Heart right ventricle (tissue), 16 donors: ENCODE measurements at regions not wholly inside any gene's neighbourhood (a gene's known extent, or its start where the extent isn't known, plus 50 kb on each side); places are given as distances from the start of the nearest gene placed in this dataset.

Source experiments
- ATAC-seq, 8 donors: fragments of 200-7000 bp; cut with Tn5 transposase; one replicate each; pipeline ENCODE4 v1.9.1; 2020; ENCODE audit warnings: mild to moderate bottlenecking in 8 of 8, moderate library complexity in 8 of 8, moderate number of reproducible peaks in 1 of 8
- DNase-seq, 2 donors: peaks; one replicate each; pipeline ENCODE4 v3.0.0-alpha.2; 2020
- H3K27ac ChIP-seq, 10 donors: fragments of 200-600 bp; sonication (generic) in 2 of 10; one replicate each; pipeline versions ENCODE4 v1.5.0 to v1.8.0; 2020 to 2022; ENCODE audit warnings: mild to moderate bottlenecking in 3 of 10
- H3K27me3 ChIP-seq, 7 donors: fragments of 200-600 bp; one replicate each; pipeline ENCODE4 v1.8.0; 2021 to 2022; ENCODE audit warnings: mild to moderate bottlenecking in 2 of 7
- H3K36me3 ChIP-seq, 9 donors: fragments of 200-600 bp; sonication (generic) in 1 of 9; one replicate each; pipeline versions ENCODE4 v1.5.0 to v1.8.0; 2020 to 2022; ENCODE audit warnings: mild to moderate bottlenecking in 2 of 9
- H3K4me1 ChIP-seq, 9 donors: fragments of 200-600 bp; sonication (generic) in 1 of 9; one replicate each; pipeline versions ENCODE4 v1.5.0 to v1.8.0; 2020 to 2022; ENCODE audit warnings: mild to moderate bottlenecking in 4 of 9
- H3K4me3 ChIP-seq, 10 donors: fragments of 200-600 bp; sonication (generic) in 2 of 10; one replicate each; pipeline versions ENCODE4 v1.5.0 to v1.8.0; 2020 to 2022; ENCODE audit warnings: mild to moderate bottlenecking in 7 of 10, moderate library complexity in 2 of 10
- H3K9me3 ChIP-seq, 11 donors: fragments of 200-600 bp in 10 of 11; sonication (generic) in 2 of 11; one replicate each; pipeline versions ENCODE4 v1.5.0 to v1.8.0; 2013 to 2022; ENCODE audit warnings: mild to moderate bottlenecking in 2 of 11, control low read depth in 1 of 11, moderate library complexity in 1 of 11
- WGBS, 2 donors: extraction: QIAGEN DNeasy Blood & Tissue Kit; methylation state at CpG; one replicate each; pipeline ENCODE4 v1.1.7; 2013; ENCODE audit warnings: inconsistent platforms in 1 of 2; 5-methylcytosine and 5-hydroxymethylcytosine counted together
- intact Hi-C, 10 donors: fragments of 100-400 bp; cut with DNase I; formaldehyde crosslinking; loops; one replicate each; pipeline versions ENCODE4 v1.11.1 to v1.14.2; 2022
- TF ChIP-seq, protein P1 (sequence below), 9 donors: fragments of 200-600 bp; sonication (generic) in 2 of 9; IDR thresholded peaks; one replicate each; pipeline versions ENCODE4 v1.5.0 to v1.8.0; 2021 to 2022; ENCODE audit warnings: antibody characterized with exemption in 9 of 9, mild to moderate bottlenecking in 5 of 9, moderate library complexity in 1 of 9
- donor health status: Arrhythmogenic right ventricular cardiomyopathy.
- donor health status: ischemic (EF 13 %, LVEDD 7.1; RV severe dilation, severe dysfunction).
- donor health status: healthy with polysubstance abuse.
- donor health status: DM: no; HTN: yes; CAD: no.
- donor health status: DM: no; HTN: no; CAD: no.
- donor health status: ischemic (EF 25% LVEDD 6.9; RV normal size, moderate dysfunction).
- donor health status: ischemic (EF 25% LVEDD 5.7; RV mildly dilated, moderate dysfunction).
- donor health status: healthy.
- donor health status: DM: yes; HTN: yes; CAD: no.
- donor health status: Ischemic cardiomyopathy.
- donor health status: ischemic (EF 35%, LVEDD 5.7; RV mildly dilated, moderate dysfunction).
- donor health status: nonischemic (EF 11% LVEDD 7.7; RV severe dilation, severe dysfunction).
- donor health status: DM: yes; HTN: yes; CAD: no.
- donor health status: PGD.
- donor health status: ischemic (EF 29% LVEDD 5.4; RV normal size, mild dysfunction).
- donor health status: nonischemic (EF 23%, LVEDD 6.1; RV moderate dilation, normal function).

DNA sequence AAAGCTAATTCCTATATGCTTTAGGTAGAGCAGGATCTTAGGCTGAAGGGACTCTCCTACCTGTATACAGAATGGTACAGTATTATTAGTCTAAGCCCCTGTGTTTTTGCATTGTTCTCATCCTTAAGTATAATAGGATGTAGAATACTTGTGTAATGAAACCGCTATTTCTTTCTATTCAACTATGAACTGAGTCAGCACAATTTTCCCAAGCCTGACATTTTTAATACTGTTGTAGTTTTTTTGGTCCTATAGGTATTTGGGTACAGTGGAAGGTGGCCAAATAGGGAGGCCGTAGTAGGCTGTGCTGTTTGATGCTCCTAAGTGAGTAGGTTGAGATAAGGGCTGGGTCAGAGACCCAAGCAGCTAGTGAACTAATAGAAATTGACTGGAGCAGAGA is 205.1 kb downstream of the MACC1 start:
- 74 to 77% methylated on average over 2 of the region's 2 CpGs for WGBS, 2 donors
- Histone ChIP-seq H3K4me3 (no peak overlapping the region), H3K36me3 (no peaks in the 10 kb centered on the region), H3K4me1 (no peaks in the 10 kb centered on the region), H3K27ac (no peak overlapping the region), H3K27me3 (no peaks in the 10 kb centered on the region), H3K9me3 (no peaks in the 10 kb centered on the region)
- TF ChIP-seq, protein P1, sequence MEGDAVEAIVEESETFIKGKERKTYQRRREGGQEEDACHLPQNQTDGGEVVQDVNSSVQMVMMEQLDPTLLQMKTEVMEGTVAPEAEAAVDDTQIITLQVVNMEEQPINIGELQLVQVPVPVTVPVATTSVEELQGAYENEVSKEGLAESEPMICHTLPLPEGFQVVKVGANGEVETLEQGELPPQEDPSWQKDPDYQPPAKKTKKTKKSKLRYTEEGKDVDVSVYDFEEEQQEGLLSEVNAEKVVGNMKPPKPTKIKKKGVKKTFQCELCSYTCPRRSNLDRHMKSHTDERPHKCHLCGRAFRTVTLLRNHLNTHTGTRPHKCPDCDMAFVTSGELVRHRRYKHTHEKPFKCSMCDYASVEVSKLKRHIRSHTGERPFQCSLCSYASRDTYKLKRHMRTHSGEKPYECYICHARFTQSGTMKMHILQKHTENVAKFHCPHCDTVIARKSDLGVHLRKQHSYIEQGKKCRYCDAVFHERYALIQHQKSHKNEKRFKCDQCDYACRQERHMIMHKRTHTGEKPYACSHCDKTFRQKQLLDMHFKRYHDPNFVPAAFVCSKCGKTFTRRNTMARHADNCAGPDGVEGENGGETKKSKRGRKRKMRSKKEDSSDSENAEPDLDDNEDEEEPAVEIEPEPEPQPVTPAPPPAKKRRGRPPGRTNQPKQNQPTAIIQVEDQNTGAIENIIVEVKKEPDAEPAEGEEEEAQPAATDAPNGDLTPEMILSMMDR (IDR thresholded peaks at IDR 0.05): no peak
- ATAC-seq (no peak), DNase-seq (no peak)
- intact Hi-C loops: no loop called here

DNA sequence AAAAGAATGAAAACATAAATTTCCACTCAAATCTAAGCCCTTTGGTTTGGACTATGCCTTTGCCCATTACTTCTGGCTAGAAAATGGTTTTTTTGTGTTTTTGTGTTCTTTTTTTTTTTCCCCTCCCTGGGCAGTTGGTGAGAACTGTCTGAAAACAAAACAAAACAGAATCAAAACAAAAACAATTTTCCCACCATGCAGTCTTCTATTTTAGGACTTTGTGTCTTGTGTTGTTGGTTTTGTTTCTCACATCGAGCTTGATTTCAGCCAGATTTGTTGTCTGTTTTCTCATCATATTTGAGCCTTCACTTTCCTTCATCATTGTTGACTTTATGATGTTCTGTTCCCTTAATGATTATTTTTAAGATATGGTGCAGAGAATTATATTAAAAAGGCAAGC is 206.3 kb downstream of the MACC1 start:
- intact Hi-C loops: no loop called here
- no peak for ATAC-seq
- WGBS, 2 donors: 62 to 69% methylated on average over 1 of the region's 1 CpG
- H3K27ac ChIP-seq: no peak overlapping the region
- no peak for DNase-seq
- no peaks in the 10 kb centered on the region for H3K9me3 ChIP-seq
- no peaks in the 10 kb centered on the region for H3K36me3 ChIP-seq
- TF ChIP-seq, protein P1 (IDR thresholded peaks at IDR 0.05): no peak
- H3K4me1 ChIP-seq: no peaks in the 10 kb centered on the region
- no peaks in the 10 kb centered on the region for H3K27me3 ChIP-seq
- no peak overlapping the region for H3K4me3 ChIP-seq

DNA sequence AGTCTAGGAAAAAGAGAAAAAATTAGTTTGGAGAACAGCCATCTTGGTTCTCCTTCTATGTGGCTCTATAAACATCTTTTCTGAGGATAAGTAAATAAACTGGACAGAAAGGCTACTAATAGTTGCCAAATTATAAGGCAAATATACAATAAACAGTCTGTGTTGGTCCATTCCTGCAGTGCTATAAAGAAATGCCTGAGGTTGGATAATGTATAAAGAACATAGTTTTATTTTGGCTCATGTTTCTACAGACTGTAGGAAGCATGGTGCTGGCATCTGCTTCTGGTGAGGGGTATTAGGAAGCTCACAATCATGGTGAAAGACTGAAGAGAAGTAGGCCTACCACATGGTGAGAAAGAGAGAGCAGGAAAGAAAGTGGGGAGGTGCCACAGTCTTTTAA is 209.7 kb downstream of the MACC1 start:
- no peak for DNase-seq
- no peak for ATAC-seq
- Histone ChIP-seq H3K27me3 (no peaks in the 10 kb centered on the region), H3K4me3 (no peak overlapping the region), H3K36me3 (no peaks in the 10 kb centered on the region), H3K27ac (no peak overlapping the region), H3K9me3 (no peaks in the 10 kb centered on the region), H3K4me1 (no peaks in the 10 kb centered on the region)
- intact Hi-C loops: no loop called here
- TF ChIP-seq, protein P1 (IDR thresholded peaks at IDR 0.05): no peak

DNA sequence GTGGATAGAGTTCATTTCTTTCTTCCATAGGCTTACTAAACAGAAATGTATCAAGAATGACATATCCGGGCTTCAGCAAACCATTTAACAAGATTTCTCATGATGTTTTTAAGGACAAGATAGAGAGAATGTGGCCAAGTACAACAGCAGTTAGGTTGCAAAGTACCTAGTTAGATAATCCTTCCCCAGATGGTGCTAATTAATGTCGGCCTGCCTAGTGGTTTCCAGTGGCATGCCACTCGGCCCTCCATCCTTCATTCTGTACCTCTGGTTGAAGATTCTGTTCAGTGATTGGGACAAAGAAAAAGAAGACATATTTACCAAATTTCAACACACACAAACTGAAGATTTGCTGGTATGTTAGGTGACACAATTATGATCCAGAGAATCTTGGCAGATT is 212.1 kb downstream of the MACC1 start:
- Histone ChIP-seq H3K27me3 (no peaks in the 10 kb centered on the region), H3K36me3 (no peaks in the 10 kb centered on the region), H3K4me3 (no peak overlapping the region), H3K27ac (no peak overlapping the region), H3K4me1 (no peaks in the 10 kb centered on the region), H3K9me3 (no peaks in the 10 kb centered on the region)
- 75 to 83% methylated on average over 3 of the region's 3 CpGs for WGBS, 2 donors
- TF ChIP-seq, protein P1 (IDR thresholded peaks at IDR 0.05): no peak
- ATAC-seq (no peak), DNase-seq (no peak)
- intact Hi-C loops: no loop called here

DNA sequence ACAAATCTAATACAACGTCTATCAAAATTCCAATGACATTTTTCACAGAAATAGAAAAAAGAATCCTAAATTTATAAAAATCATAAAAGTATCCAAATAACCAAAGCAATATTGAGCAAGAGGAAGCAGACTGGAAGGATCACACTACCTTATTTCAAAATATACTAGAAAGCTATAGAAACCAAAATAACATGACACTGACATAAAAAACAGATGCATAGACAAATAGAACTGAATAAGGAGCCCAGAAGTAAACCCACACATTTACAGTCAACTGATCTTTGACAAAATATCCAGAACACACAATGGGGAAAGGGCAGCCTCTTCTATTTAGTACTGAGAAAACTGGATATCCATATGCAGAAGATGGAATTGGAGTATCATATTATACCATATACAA is 217.5 kb downstream of the MACC1 start:
- Histone ChIP-seq H3K36me3 (no peaks in the 10 kb centered on the region), H3K27me3 (no peaks in the 10 kb centered on the region), H3K4me1 (no peaks in the 10 kb centered on the region), H3K4me3 (no peak overlapping the region), H3K27ac (no peak overlapping the region), H3K9me3 (peaks cover 0 to 3% (median 0%) of the 10 kb centered on the region in 11 donors)
- intact Hi-C loops: no loop called here
- ATAC-seq (no peak), DNase-seq (no peak)
- TF ChIP-seq, protein P1 (IDR thresholded peaks at IDR 0.05): no peak
- 80 to 87% methylated on average over 1 of the region's 1 CpG for WGBS, 2 donors
